Activated CD8-positive, alpha-beta T cell treated with anti-CD3 and anti-CD28 coated beads, Interleukin-2, amount 10 ng/mL, durations not matched to agents 7 days and 5 days (primary cell): ENCODE measurements at regions not wholly inside any gene's neighbourhood (a gene's known extent, or its start where the extent isn't known, plus 50 kb on each side); places are given as distances from the start of the nearest gene placed in this dataset.

Experiments
- ATAC-seq: fragments of 150-1000 bp; cut with Tn5 transposase; one replicate; pipeline ENCODE4 v1.10.0; 2021; ENCODE audit warnings: moderate library complexity
- CTCF ChIA-PET: fragments of 350-600 bp; sonication (Branson Sonifier 250); formaldehyde crosslinking; loops from one replicate; lab custom pipeline; 2021; ENCODE audit warnings: antibody characterized with exemption; lab: Charles Lee
- POLR2A ChIA-PET: fragments of 350-600 bp; sonication (Branson Sonifier 250); formaldehyde crosslinking; loops from one replicate; lab custom pipeline; 2021; ENCODE audit warnings: antibody characterized with exemption; lab: Charles Lee
- DNase-seq: peaks from one replicate; pipeline ENCODE4 v3.0.0-alpha.2; 2020
- H3K27ac Mint-ChIP-seq: one replicate; pipeline ENCODE4 v1.8.0; 2021; ENCODE audit warnings: mild to moderate bottlenecking, mixed read lengths
- H3K27me3 Mint-ChIP-seq: one replicate; pipeline ENCODE4 v1.8.0; 2021; ENCODE audit warnings: low read depth, mixed read lengths
- H3K36me3 Mint-ChIP-seq: one replicate; pipeline ENCODE4 v1.8.0; 2021; ENCODE audit warnings: low read depth, mixed read lengths
- H3K4me1 Mint-ChIP-seq: one replicate; pipeline ENCODE4 v1.8.0; 2021; ENCODE audit warnings: low read depth, mixed read lengths
- H3K4me3 Mint-ChIP-seq: one replicate; pipeline ENCODE4 v1.8.0; 2021; ENCODE audit warnings: mild to moderate bottlenecking, mixed read lengths
- H3K9me3 Mint-ChIP-seq: one replicate; pipeline ENCODE4 v1.8.0; 2022; ENCODE audit warnings: mixed read lengths; ENCODE audit not compliant: insufficient read depth

DNA sequence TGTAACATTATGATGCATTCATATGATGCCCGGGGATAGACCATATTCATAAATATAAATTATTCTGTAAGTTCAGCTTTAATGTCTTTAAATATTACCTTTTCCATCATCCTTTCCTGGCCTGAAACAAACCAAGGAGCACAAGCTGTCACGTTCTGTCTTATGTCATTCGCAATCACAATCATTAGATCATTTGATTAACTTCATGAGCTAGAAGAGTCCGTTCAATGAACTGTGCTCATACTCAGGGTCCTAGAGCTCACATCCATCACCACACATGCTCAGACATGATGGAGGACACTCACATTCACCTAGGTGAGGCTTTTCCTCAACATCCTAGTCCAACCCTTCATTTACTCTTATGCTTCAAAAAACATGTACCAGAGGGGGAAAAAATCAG is 599.0 kb upstream of the ID2 start:
- Mint-ChIP-seq H3K27ac (no peak overlapping the region), H3K9me3 (peaks cover 8% of the 10 kb centered on the region), H3K4me3 (no peak overlapping the region), H3K27me3 (peaks cover 3% of the 10 kb centered on the region), H3K4me1 (no peaks in the 10 kb centered on the region), H3K36me3 (peaks cover 8% of the 10 kb centered on the region)
- CTCF ChIA-PET: no interaction called here
- no peak for DNase-seq
- ATAC-seq: no peak
- POLR2A ChIA-PET: no interaction called here

DNA sequence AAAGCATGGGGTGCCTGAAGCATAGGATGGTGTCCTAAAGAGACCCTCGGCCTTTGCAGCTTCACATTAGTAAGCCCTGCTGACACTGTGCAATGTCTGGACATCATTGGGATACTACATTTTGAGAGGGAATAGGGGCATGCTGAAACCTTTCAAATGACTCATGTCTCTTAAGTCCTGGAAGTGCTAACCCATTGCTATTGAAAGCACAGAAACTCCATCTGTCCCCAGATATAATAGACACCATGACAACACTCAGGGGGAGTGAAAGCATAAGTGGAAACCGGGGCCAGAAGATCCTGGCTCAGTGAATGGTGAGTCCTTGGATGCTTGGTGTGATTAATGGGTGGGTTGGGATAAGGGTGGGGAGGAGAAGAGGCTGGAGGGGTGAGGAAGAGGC is 595.5 kb upstream of the ID2 start:
- DNase-seq (no peak), ATAC-seq (no peak)
- ChIA-PET POLR2A (no interaction called here), CTCF (no interaction called here)
- no peak overlapping the region for H3K4me3 Mint-ChIP-seq
- no peaks in the 10 kb centered on the region for H3K36me3 Mint-ChIP-seq
- no peaks in the 10 kb centered on the region for H3K9me3 Mint-ChIP-seq
- no peak overlapping the region for H3K27ac Mint-ChIP-seq
- H3K27me3 Mint-ChIP-seq: peaks cover 3% of the 10 kb centered on the region
- no peaks in the 10 kb centered on the region for H3K4me1 Mint-ChIP-seq

DNA sequence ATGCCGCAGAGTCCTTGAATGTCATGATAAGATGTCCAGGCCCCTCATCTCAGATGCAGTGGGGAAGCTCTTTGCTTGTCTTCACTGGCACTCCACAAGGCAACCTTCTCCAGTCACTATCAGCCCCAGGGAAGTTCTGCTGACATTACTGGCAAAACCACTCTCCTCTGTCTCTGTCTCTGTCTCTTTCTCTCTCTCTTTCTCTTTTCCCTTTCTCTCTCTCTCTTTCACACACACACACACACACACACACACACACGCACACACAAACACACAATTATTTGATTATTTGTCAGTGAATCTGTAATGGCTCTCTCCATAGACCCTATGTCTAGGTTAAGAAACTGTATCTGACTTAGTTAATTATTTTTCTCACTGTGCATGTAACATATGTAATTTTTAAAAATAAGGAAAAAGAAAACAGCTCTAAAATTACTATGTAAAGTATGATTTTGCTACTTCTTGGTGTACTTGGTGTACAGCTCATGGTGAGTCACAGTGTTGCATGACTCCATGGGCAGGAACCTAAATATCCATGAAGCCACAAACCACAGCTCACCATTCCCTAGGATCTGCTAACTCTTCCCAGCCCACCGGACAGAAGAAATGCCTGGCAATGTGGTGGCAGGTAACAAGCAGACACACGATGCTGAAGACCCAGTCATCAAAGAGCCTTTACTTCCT is 594.9 kb upstream of the ID2 start:
- H3K36me3 Mint-ChIP-seq: no peaks in the 10 kb centered on the region
- no peak overlapping the region for H3K4me3 Mint-ChIP-seq
- ChIA-PET POLR2A (no interaction called here), CTCF (interaction anchor here (1.2 kb wide), 1 partner anchor 10 kb away, joined by 3 read pairs; no protein-coding TSS in a partner anchor)
- H3K27me3 Mint-ChIP-seq: peaks cover 3% of the 10 kb centered on the region
- no peaks in the 10 kb centered on the region for H3K9me3 Mint-ChIP-seq
- no peak for DNase-seq
- no peak overlapping the region for H3K27ac Mint-ChIP-seq
- ATAC-seq: no peak
- no peaks in the 10 kb centered on the region for H3K4me1 Mint-ChIP-seq

GRCh38 chr2:8087480-8087840 is 594.4 kb upstream of the ID2 start:
- ChIA-PET POLR2A (no interaction called here), CTCF (interaction anchor here (1.2 kb wide), 1 partner anchor 9 kb away, joined by 3 read pairs; no protein-coding TSS in a partner anchor)
- Mint-ChIP-seq H3K9me3 (no peaks in the 10 kb centered on the region), H3K27me3 (peaks cover 3% of the 10 kb centered on the region), H3K4me1 (no peaks in the 10 kb centered on the region), H3K4me3 (no peak overlapping the region), H3K36me3 (no peaks in the 10 kb centered on the region), H3K27ac (no peak overlapping the region)
- ATAC-seq: no peak
- DNase-seq: no peak

- no peak for ATAC-seq
- no peaks in the 10 kb centered on the region for H3K9me3 Mint-ChIP-seq
- no peaks in the 10 kb centered on the region for H3K36me3 Mint-ChIP-seq
- DNase-seq: no peak
- H3K4me1 Mint-ChIP-seq: no peaks in the 10 kb centered on the region
- CTCF ChIA-PET: no interaction called here
- no peak overlapping the region for H3K27ac Mint-ChIP-seq
- no peak overlapping the region for H3K4me3 Mint-ChIP-seq
- POLR2A ChIA-PET: no interaction called here
- H3K27me3 Mint-ChIP-seq: peaks cover 3% of the 10 kb centered on the region
Observed at GRCh38 chr2:8088810-8089209, 593.0 kb upstream of the ID2 start.

DNA sequence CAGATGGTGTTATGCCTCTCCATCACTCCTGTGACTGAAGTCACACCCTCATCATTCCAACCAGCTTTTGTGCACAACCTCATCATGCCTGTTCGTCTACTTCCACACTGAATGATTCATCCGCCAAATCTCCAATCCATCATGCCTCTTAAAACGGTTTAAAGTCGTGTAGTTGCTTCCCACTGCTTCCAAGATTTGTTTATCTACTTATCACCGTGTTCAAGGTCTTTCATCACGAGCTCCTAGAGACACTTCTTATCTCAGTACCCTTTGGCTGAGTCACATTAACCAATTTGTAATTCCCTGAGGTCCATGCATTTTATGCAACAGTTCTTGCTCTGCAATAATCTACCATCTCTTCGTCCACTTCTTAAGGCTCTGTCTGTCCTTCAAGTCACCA is 592.3 kb upstream of the ID2 start:
- Mint-ChIP-seq H3K27ac (no peak overlapping the region), H3K27me3 (no peaks in the 10 kb centered on the region), H3K36me3 (no peaks in the 10 kb centered on the region), H3K4me3 (no peak overlapping the region), H3K9me3 (no peaks in the 10 kb centered on the region), H3K4me1 (no peaks in the 10 kb centered on the region)
- ATAC-seq (no peak), DNase-seq (no peak)
- ChIA-PET POLR2A (no interaction called here), CTCF (no interaction called here)

DNA sequence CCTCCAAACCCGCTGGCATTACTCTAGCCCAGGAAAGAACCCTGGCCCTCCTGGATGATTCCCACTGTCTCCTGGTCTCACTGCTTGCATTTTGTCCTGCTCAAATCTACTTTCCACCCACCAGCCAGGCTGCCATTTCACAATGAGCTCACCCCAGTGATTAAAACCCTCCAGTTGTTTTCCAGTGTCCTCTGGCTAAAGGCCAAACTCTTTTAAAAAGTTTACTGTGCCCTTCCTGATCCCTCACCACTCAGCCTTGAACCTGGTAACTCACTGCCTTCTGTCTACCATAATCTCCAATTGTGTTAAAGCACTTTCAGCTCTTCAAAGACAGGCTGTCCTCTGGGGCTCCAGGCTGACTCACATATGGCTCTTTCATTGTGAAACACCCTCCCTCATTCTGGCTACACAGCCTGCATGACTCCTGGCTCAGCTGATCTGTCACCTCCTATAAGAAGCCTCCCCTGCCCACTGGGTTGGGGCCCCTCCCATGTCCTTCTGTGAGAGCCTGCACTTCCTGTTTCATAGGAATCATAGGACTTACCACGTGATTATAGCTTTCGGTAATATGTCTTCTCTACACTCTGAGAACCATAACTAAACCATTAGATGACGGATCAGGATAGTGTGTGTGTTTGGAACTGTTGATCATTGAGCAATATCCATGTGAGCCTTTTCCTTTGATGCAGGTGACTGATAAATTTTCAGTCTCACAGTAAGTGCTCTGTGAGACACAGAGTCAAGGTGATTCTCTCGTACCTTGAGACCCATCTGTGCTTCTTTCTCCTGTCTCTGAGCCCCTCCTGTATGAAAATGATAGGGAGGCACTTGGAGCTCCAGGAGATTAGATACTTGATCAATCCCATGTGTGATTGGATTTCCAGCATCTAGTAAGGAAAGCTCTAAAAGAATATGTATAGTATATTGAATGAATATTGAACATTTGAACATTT is 590.8 kb upstream of the ID2 start:
- POLR2A ChIA-PET: interaction anchor here (0.6 kb wide), 1 partner anchor 1075 kb away, joined by 3 read pairs; no protein-coding TSS in a partner anchor
- H3K36me3 Mint-ChIP-seq: no peaks in the 10 kb centered on the region
- CTCF ChIA-PET: no interaction called here
- ATAC-seq: no peak
- H3K9me3 Mint-ChIP-seq: no peaks in the 10 kb centered on the region
- no peaks in the 10 kb centered on the region for H3K4me1 Mint-ChIP-seq
- DNase-seq: peak; percentile 34
- H3K4me3 Mint-ChIP-seq: no peak overlapping the region
- H3K27ac Mint-ChIP-seq: no peak overlapping the region
- no peaks in the 10 kb centered on the region for H3K27me3 Mint-ChIP-seq

- ChIA-PET CTCF (no interaction called here), POLR2A (no interaction called here)
- DNase-seq: no peak
- no peaks in the 10 kb centered on the region for H3K36me3 Mint-ChIP-seq
- no peak overlapping the region for H3K4me3 Mint-ChIP-seq
- no peaks in the 10 kb centered on the region for H3K27me3 Mint-ChIP-seq
- H3K9me3 Mint-ChIP-seq: no peaks in the 10 kb centered on the region
- H3K4me1 Mint-ChIP-seq: no peaks in the 10 kb centered on the region
- H3K27ac Mint-ChIP-seq: no peak overlapping the region
- ATAC-seq: no peak
Observed at GRCh38 chr2:8094526-8094925, 587.3 kb upstream of the ID2 start.

- Mint-ChIP-seq H3K27ac (no peak overlapping the region), H3K27me3 (no peaks in the 10 kb centered on the region), H3K9me3 (no peaks in the 10 kb centered on the region), H3K36me3 (no peaks in the 10 kb centered on the region), H3K4me3 (no peak overlapping the region), H3K4me1 (no peaks in the 10 kb centered on the region)
- ATAC-seq (no peak), DNase-seq (no peak)
- CTCF ChIA-PET: no interaction called here
- POLR2A ChIA-PET: no interaction called here
Observed at GRCh38 chr2:8095978-8096377, 585.9 kb upstream of the ID2 start.

DNA sequence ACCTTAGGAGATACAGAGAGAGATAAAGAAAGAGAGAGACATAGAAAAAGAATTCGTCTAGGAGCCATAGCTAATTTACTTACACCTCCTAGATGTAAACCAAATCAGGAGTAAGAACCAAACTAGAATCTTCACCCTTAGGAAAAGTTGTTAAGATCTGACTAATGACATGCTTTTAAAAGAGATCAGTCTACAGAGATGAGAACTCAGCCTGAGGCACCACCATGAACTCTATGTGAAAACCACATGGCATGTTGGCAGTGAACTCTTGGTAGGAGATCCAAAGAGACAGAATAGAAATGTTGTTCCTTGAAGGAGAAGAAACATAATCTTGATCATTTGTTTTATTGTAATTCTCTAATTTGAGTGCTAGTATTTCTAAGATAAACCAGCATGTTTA is 585.4 kb upstream of the ID2 start:
- no peak overlapping the region for H3K4me3 Mint-ChIP-seq
- no peaks in the 10 kb centered on the region for H3K9me3 Mint-ChIP-seq
- DNase-seq: no peak
- ChIA-PET CTCF (interaction anchor here (1.0 kb wide), 1 partner anchor 9 kb away, joined by 3 read pairs; no protein-coding TSS in a partner anchor), POLR2A (no interaction called here)
- H3K4me1 Mint-ChIP-seq: no peaks in the 10 kb centered on the region
- H3K27me3 Mint-ChIP-seq: no peaks in the 10 kb centered on the region
- no peak for ATAC-seq
- H3K27ac Mint-ChIP-seq: no peak overlapping the region
- H3K36me3 Mint-ChIP-seq: no peaks in the 10 kb centered on the region

GRCh38 chr2:8098476-8099266 is 583.2 kb upstream of the ID2 start:
- no peak overlapping the region for H3K27ac Mint-ChIP-seq
- ATAC-seq (no peak), DNase-seq (no peak)
- CTCF ChIA-PET: no interaction called here
- H3K9me3 Mint-ChIP-seq: no peaks in the 10 kb centered on the region
- H3K4me3 Mint-ChIP-seq: no peak overlapping the region
- H3K36me3 Mint-ChIP-seq: no peaks in the 10 kb centered on the region
- no peaks in the 10 kb centered on the region for H3K4me1 Mint-ChIP-seq
- H3K27me3 Mint-ChIP-seq: no peaks in the 10 kb centered on the region
- POLR2A ChIA-PET: no interaction called here

GRCh38 chr2:8099267-8099582 is 582.6 kb upstream of the ID2 start:
- peaks cover 3% of the 10 kb centered on the region for H3K27me3 Mint-ChIP-seq
- POLR2A ChIA-PET: no interaction called here
- H3K27ac Mint-ChIP-seq: no peak overlapping the region
- no peaks in the 10 kb centered on the region for H3K9me3 Mint-ChIP-seq
- H3K36me3 Mint-ChIP-seq: no peaks in the 10 kb centered on the region
- CTCF ChIA-PET: no interaction called here
- DNase-seq (no peak), ATAC-seq (no peak)
- no peak overlapping the region for H3K4me3 Mint-ChIP-seq
- no peaks in the 10 kb centered on the region for H3K4me1 Mint-ChIP-seq
